ENCODE measurements at regions not wholly inside any gene's neighbourhood (a gene's known extent, or its start where the extent isn't known, plus 50 kb on each side); places are given as distances from the start of the nearest gene placed in this dataset.

- no peak for TF ChIP-seq CTCF (IDR thresholded peaks at IDR 0.05; ENCODE audit: insufficient read depth, low read length, poor library complexity, severe bottlenecking)
- H3K4me3 ChIP-seq (replicated peaks; ENCODE audit: low read depth, low read length) = no peak overlapping the region
- no peaks in the 10 kb centered on the region for H3K27me3 ChIP-seq (replicated peaks; ENCODE audit: control insufficient read depth, insufficient read depth, low read length)
- no peaks in the 10 kb centered on the region for H3K36me3 ChIP-seq (ENCODE audit: control insufficient read depth, insufficient read depth, low read length)
- no peak for DNase-seq (ENCODE audit: extremely low read depth, insufficient read length)
Observed at GRCh38 chr10:83250396-83250795, 888.9 kb upstream of the GHITM start.

GRCh38 chr10:83252169-83252568, 887.1 kb upstream of the GHITM start:
- Histone ChIP-seq H3K27me3 (replicated peaks; ENCODE audit: control insufficient read depth, insufficient read depth, low read length) (no peaks in the 10 kb centered on the region), H3K4me3 (replicated peaks; ENCODE audit: low read depth, low read length) (no peak overlapping the region), H3K36me3 (ENCODE audit: control insufficient read depth, insufficient read depth, low read length) (no peaks in the 10 kb centered on the region)
- DNase-seq (ENCODE audit: extremely low read depth, insufficient read length) = no peak
- TF ChIP-seq CTCF (IDR thresholded peaks at IDR 0.05; ENCODE audit: insufficient read depth, low read length, poor library complexity, severe bottlenecking) = no peak

DNA sequence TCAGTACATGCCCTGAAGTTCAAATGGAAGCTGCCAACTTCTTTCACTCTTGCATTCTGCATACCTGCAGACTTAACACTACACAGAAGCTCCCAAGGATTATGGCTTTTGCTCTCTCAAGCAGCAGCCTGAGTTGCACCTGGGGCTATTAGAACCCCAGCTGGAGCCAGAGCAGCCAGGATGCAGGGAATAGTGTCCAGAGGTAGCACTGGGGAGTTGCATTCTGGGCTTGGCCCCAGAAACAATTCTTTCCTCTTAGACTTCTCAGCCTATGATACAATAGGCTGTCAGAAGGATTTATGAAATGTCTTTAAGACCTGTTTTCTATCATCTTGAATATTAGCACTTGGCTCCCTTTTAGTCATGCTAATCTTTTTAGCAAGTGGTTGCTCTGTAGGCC, 886.7 kb upstream of the GHITM start:
- DNase-seq (ENCODE audit: extremely low read depth, insufficient read length) = no peak
- TF ChIP-seq CTCF (IDR thresholded peaks at IDR 0.05; ENCODE audit: insufficient read depth, low read length, poor library complexity, severe bottlenecking) = no peak
- H3K36me3 ChIP-seq (ENCODE audit: control insufficient read depth, insufficient read depth, low read length) = no peaks in the 10 kb centered on the region

GRCh38 chr10:83253011-83253671, 886.2 kb upstream of the GHITM start:
- DNase-seq (ENCODE audit: extremely low read depth, insufficient read length) = no peak
- Histone ChIP-seq H3K27me3 (replicated peaks; ENCODE audit: control insufficient read depth, insufficient read depth, low read length) (no peaks in the 10 kb centered on the region), H3K4me3 (replicated peaks; ENCODE audit: low read depth, low read length) (no peak overlapping the region), H3K36me3 (ENCODE audit: control insufficient read depth, insufficient read depth, low read length) (no peaks in the 10 kb centered on the region)
- TF ChIP-seq CTCF (IDR thresholded peaks at IDR 0.05; ENCODE audit: insufficient read depth, low read length, poor library complexity, severe bottlenecking) = no peak

More for the DNA sequence above, 886.7 kb upstream of the GHITM start:
- Histone ChIP-seq H3K27me3 (replicated peaks; ENCODE audit: control insufficient read depth, insufficient read depth, low read length) (no peaks in the 10 kb centered on the region), H3K4me3 (replicated peaks; ENCODE audit: low read depth, low read length) (no peak overlapping the region)

DNA sequence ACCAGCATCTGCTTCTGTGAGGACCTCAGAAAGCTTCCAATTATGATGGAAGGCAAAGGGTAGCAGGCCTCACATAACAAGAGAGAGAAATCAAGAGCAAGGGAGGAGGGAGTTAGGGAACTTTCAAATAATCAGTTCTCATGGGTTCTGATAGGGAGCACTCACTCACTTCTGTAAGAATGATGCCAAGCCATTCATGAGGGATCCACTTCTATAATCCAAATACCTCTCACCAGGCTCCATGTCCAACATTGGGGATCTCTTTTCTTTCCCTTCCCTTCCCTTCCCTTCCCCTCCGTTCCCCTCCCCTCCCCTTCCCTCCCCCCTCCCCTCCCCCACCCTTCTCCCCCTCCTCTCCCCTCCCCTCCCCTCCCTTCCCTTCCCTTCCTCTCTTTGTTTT, 884.6 kb upstream of the GHITM start:
- no peak for TF ChIP-seq CTCF (IDR thresholded peaks at IDR 0.05; ENCODE audit: insufficient read depth, low read length, poor library complexity, severe bottlenecking)
- DNase-seq (ENCODE audit: extremely low read depth, insufficient read length) = no peak
- Histone ChIP-seq H3K4me3 (replicated peaks; ENCODE audit: low read depth, low read length) (no peak overlapping the region), H3K27me3 (replicated peaks; ENCODE audit: control insufficient read depth, insufficient read depth, low read length) (no peaks in the 10 kb centered on the region), H3K36me3 (ENCODE audit: control insufficient read depth, insufficient read depth, low read length) (no peaks in the 10 kb centered on the region)

GRCh38 chr10:83262434-83262833, 876.9 kb upstream of the GHITM start:
- H3K36me3 ChIP-seq (ENCODE audit: control insufficient read depth, insufficient read depth, low read length) = no peaks in the 10 kb centered on the region
- TF ChIP-seq CTCF (IDR thresholded peaks at IDR 0.05; ENCODE audit: insufficient read depth, low read length, poor library complexity, severe bottlenecking) = no peak
- no peaks in the 10 kb centered on the region for H3K27me3 ChIP-seq (replicated peaks; ENCODE audit: control insufficient read depth, insufficient read depth, low read length)
- H3K4me3 ChIP-seq (replicated peaks; ENCODE audit: low read depth, low read length) = no peak overlapping the region
- DNase-seq (ENCODE audit: extremely low read depth, insufficient read length) = no peak

Measured in GM06990 (cell line).